ENCODE measurements at regions not wholly inside any gene's neighbourhood (a gene's known extent, or its start where the extent isn't known, plus 50 kb on each side); places are given as distances from the start of the nearest gene placed in this dataset.
"Not testable (repeated sequence)": the region's sequence is repeated elsewhere in the genome, so short reads cannot be mapped to it uniquely, and the experiment has no call there.

GRCh38 chr6:938916-939315 lies 246.0 kb upstream of the EXOC2 start:
- no peak for DNase-seq (ENCODE audit: low read depth)

GRCh38 chr6:938271-938905 lies 245.4 kb upstream of the EXOC2 start:
- DNase-seq (ENCODE audit: low read depth): no peak

- no peak for DNase-seq (ENCODE audit: low read depth)
Measured at GRCh38 chr6:935582-935981, 242.6 kb upstream of the EXOC2 start.

GRCh38 chr6:934686-935085 lies 241.7 kb upstream of the EXOC2 start:
- DNase-seq (ENCODE audit: low read depth): no peak

- not testable (repeated sequence) for DNase-seq (ENCODE audit: low read depth)
Measured at GRCh38 chr6:931919-932318, 239.0 kb upstream of the EXOC2 start.

- DNase-seq (ENCODE audit: low read depth): no peak
Measured at GRCh38 chr6:927157-927556, 234.2 kb upstream of the EXOC2 start.

GRCh38 chr6:925656-926213 lies 232.8 kb upstream of the EXOC2 start:
- DNase-seq (ENCODE audit: low read depth): no peak

- DNase-seq (ENCODE audit: low read depth): no peak
Measured at GRCh38 chr6:924661-925060, 231.7 kb upstream of the EXOC2 start.

GRCh38 chr6:921400-921799 lies 228.5 kb upstream of the EXOC2 start:
- no peak for DNase-seq (ENCODE audit: low read depth)

GRCh38 chr6:920512-920911 lies 227.6 kb upstream of the EXOC2 start:
- no peak for DNase-seq (ENCODE audit: low read depth)

GRCh38 chr6:919500-919899 lies 226.6 kb upstream of the EXOC2 start:
- DNase-seq (ENCODE audit: low read depth): no peak

GRCh38 chr6:917939-918338 lies 225.0 kb upstream of the EXOC2 start:
- DNase-seq (ENCODE audit: low read depth): no peak

- DNase-seq (ENCODE audit: low read depth): no peak
Measured at GRCh38 chr6:917296-917695, 224.4 kb upstream of the EXOC2 start.

- no peak for DNase-seq (ENCODE audit: low read depth)
Measured at GRCh38 chr6:916131-916530, 223.2 kb upstream of the EXOC2 start.

GRCh38 chr6:912871-913835 lies 220.2 kb upstream of the EXOC2 start:
- DNase-seq (ENCODE audit: low read depth): no peak

- DNase-seq (ENCODE audit: low read depth): no peak
Measured at GRCh38 chr6:907928-908327, 215.0 kb upstream of the EXOC2 start.

- no peak for DNase-seq (ENCODE audit: low read depth)
Measured at GRCh38 chr6:906920-907319, 214.0 kb upstream of the EXOC2 start.

GRCh38 chr6:905556-905955 lies 212.6 kb upstream of the EXOC2 start:
- no peak for DNase-seq (ENCODE audit: low read depth)

- no peak for DNase-seq (ENCODE audit: low read depth)
Measured at GRCh38 chr6:904994-905393, 212.1 kb upstream of the EXOC2 start.

GRCh38 chr6:903761-904160 lies 210.8 kb upstream of the EXOC2 start:
- no peak for DNase-seq (ENCODE audit: low read depth)

- DNase-seq (ENCODE audit: low read depth): no peak
Measured at GRCh38 chr6:901696-902460, 208.9 kb upstream of the EXOC2 start.

All from activated T-cell treated with anti-CD3 and anti-CD28 coated beads for 24 hours (primary cell).